ENCODE measurements at regions not wholly inside any gene's neighbourhood (a gene's known extent, or its start where the extent isn't known, plus 50 kb on each side); places are given as distances from the start of the nearest gene placed in this dataset.

DNA sequence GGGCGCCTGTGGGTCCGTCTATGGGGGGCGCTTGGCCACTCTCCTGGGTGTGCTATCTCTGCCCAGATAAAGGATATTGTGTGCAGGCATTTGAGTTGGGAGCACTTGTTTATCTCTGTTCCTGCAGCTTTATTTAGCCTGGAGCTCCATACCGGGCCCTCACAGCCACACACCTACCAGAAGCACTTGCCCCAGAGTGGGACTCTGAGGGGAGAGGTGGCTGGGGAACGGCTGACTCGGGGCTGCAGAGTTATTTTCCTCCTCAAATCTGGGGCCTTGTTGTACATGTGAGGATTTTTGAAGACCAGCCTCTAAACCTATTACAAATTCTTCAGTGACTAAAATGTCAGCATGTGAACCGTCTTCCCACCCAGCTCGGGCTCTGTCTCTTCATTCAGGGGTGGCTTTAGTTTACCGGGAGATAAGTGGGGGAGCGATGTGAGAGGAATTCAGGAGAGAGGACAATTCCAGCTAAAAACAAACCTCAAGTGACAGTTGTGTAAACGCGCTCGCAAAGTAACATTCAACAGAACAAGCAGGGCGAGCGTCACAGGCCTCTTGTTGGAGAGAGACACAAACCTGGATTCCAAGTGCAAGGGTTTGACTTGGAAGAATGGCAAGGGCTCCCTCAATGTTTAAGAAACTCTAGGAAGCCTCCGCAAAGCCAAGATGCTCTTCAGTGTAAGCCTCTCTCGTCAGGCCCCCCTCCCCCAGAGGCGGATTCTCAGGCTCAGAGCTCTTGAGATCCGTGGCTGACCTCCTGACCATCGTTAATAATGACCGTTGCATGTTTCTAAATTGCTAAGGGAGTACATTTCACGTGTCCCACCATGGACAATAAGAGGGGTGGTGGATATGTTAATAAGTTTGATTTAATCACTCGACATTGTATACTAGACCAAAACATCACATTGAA is 548.9 kb downstream of the QKI start:
- no peaks in the 10 kb centered on the region for H3K36me3 ChIP-seq (ENCODE audit: control insufficient read depth, insufficient read depth, low read length)
- H3K4me3 ChIP-seq (replicated peaks; ENCODE audit: low read depth, low read length), result no peak overlapping the region
- no peak for DNase-seq (ENCODE audit: extremely low read depth, insufficient read length)
- TF ChIP-seq, protein P1, sequence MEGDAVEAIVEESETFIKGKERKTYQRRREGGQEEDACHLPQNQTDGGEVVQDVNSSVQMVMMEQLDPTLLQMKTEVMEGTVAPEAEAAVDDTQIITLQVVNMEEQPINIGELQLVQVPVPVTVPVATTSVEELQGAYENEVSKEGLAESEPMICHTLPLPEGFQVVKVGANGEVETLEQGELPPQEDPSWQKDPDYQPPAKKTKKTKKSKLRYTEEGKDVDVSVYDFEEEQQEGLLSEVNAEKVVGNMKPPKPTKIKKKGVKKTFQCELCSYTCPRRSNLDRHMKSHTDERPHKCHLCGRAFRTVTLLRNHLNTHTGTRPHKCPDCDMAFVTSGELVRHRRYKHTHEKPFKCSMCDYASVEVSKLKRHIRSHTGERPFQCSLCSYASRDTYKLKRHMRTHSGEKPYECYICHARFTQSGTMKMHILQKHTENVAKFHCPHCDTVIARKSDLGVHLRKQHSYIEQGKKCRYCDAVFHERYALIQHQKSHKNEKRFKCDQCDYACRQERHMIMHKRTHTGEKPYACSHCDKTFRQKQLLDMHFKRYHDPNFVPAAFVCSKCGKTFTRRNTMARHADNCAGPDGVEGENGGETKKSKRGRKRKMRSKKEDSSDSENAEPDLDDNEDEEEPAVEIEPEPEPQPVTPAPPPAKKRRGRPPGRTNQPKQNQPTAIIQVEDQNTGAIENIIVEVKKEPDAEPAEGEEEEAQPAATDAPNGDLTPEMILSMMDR (IDR thresholded peaks at IDR 0.05; ENCODE audit: insufficient read depth, low read length, poor library complexity, severe bottlenecking), result no peak
- H3K27me3 ChIP-seq (replicated peaks; ENCODE audit: control insufficient read depth, insufficient read depth, low read length), result no peaks in the 10 kb centered on the region

DNA sequence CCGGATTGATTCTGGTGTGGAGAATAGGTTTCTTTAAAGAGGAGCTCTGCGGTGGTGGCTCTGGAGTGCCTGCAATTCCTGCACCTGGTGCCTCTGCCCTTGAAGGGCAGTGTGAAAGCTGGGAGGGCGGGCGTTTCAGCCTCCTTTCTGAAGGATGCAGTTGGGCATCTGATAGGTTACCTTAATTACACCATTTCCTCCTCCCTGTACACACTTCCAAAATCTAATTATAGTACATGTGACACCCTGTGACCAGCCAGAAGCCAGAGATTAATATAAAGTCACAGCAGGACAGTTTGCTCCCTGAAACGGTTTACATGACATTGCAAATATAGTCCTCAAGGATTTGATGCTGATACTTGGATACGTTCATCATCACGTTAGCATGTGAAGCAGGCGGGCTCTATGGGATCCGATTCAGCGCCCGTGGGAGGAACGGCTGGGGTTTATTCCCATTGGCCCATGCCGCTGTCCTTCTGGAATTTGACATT is 548.2 kb downstream of the QKI start:
- H3K27me3 ChIP-seq (replicated peaks; ENCODE audit: control insufficient read depth, insufficient read depth, low read length), result no peaks in the 10 kb centered on the region
- TF ChIP-seq, protein P1 (IDR thresholded peaks at IDR 0.05; ENCODE audit: insufficient read depth, low read length, poor library complexity, severe bottlenecking), result no peak
- no peak overlapping the region for H3K4me3 ChIP-seq (replicated peaks; ENCODE audit: low read depth, low read length)
- DNase-seq (ENCODE audit: extremely low read depth, insufficient read length), result no peak
- no peaks in the 10 kb centered on the region for H3K36me3 ChIP-seq (ENCODE audit: control insufficient read depth, insufficient read depth, low read length)

DNA sequence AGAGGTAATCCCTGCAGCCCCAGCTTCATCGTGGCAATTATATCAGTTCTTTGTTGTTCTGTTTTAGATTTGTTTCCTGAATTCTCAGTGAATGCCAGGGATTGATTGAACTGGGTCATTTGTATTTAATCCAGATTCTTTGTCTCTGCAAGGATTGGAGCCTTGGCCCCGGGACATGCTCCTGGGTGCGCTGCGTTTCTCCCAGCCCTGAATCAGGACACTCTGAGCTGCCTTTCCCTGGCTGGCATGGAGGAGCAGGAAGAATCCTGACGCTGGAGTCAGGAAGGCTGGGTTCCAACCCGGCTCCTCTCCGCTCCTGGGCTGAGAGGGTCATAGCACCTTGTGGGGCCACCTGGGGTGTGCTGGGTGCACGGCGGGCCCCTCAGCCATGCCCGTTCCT is 545.6 kb downstream of the QKI start:
- no peak overlapping the region for H3K4me3 ChIP-seq (replicated peaks; ENCODE audit: low read depth, low read length)
- TF ChIP-seq, protein P1 (IDR thresholded peaks at IDR 0.05; ENCODE audit: insufficient read depth, low read length, poor library complexity, severe bottlenecking), result no peak
- no peak for DNase-seq (ENCODE audit: extremely low read depth, insufficient read length)
- no peaks in the 10 kb centered on the region for H3K27me3 ChIP-seq (replicated peaks; ENCODE audit: control insufficient read depth, insufficient read depth, low read length)
- H3K36me3 ChIP-seq (ENCODE audit: control insufficient read depth, insufficient read depth, low read length), result no peaks in the 10 kb centered on the region

DNA sequence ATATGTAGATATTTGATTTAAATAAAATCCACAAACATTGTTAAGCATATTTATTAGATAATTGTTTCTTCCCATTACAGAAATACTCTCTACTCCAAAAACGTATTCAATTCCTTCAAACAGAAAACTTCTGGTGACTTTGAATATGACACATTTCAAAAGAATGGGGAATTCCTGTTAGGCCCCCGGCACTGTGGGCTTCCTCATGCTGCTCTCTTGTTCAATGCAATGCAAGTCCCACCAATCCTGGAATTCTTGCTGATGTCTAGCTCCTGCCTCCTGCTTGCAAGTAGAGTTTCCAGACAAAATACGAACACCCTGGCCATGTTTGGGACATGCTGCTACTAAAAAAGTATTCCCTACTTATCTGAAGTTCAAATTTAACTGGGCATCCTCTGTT is 544.1 kb downstream of the QKI start:
- TF ChIP-seq, protein P1 (IDR thresholded peaks at IDR 0.05; ENCODE audit: insufficient read depth, low read length, poor library complexity, severe bottlenecking), result no peak
- Histone ChIP-seq H3K4me3 (replicated peaks; ENCODE audit: low read depth, low read length) (no peak overlapping the region), H3K27me3 (replicated peaks; ENCODE audit: control insufficient read depth, insufficient read depth, low read length) (no peaks in the 10 kb centered on the region), H3K36me3 (ENCODE audit: control insufficient read depth, insufficient read depth, low read length) (no peaks in the 10 kb centered on the region)
- DNase-seq (ENCODE audit: extremely low read depth, insufficient read length), result no peak

DNA sequence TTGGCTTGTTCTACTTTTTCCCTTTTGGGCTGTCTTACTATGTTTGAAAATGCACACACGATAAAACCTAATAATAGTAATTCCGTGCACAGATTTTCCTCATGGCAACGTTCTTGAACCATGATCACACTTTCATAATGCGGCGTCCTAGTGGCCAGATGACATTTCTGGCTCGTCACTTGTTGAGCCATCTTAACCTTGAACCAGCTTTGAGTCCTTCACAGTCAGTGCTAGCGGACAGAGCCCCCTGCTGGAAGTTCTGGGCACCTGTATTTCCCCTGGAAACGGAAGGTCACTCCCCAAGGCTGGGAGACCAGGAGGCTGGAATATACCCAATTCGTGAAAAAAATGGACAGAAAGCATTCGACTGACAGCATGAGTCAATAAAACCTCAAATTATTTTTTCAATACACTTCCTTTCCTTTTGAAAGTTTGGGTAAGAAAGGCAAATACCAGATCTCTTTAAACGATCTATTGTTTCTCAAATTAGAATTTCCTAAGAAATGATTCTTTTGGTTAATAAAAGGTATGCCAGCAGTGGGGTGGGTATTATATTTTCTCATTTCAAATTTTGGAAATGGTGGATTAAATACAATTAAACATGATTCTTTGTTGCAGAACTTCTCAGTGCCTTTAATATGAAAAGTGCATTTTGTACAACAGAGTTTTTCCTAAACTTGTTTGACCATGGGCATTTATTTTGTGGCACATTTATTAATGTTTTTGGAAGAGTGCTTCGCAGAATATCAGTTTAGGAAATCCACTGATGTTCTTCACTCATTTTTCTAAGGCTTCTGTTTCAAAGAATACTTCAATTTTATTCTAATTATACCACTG is 542.3 kb downstream of the QKI start:
- H3K4me3 ChIP-seq (replicated peaks; ENCODE audit: low read depth, low read length), result no peak overlapping the region
- DNase-seq (ENCODE audit: extremely low read depth, insufficient read length), result peak; percentile 23
- H3K27me3 ChIP-seq (replicated peaks; ENCODE audit: control insufficient read depth, insufficient read depth, low read length), result no peaks in the 10 kb centered on the region
- TF ChIP-seq, protein P1 (IDR thresholded peaks at IDR 0.05; ENCODE audit: insufficient read depth, low read length, poor library complexity, severe bottlenecking), result peak; percentile 94
- no peaks in the 10 kb centered on the region for H3K36me3 ChIP-seq (ENCODE audit: control insufficient read depth, insufficient read depth, low read length)

Data from GM06990 (cell line).